Liver (tissue), 3 donors: ENCODE measurements at regions not wholly inside any gene's neighbourhood (a gene's known extent, or its start where the extent isn't known, plus 50 kb on each side); places are given as distances from the start of the nearest gene placed in this dataset.

Experiments
- JUND ChIP-seq, 2 donors: IDR thresholded peaks; 2 replicates each; pipeline ENCODE4 v1.6.1; 2016; ENCODE audit warnings: antibody characterized with exemption in 2 of 2
- RAD21 ChIP-seq, 2 donors: IDR thresholded peaks; 2 replicates each; pipeline ENCODE4 v1.6.1; 2016; ENCODE audit warnings: antibody characterized with exemption in 2 of 2, mild to moderate bottlenecking in 2 of 2
- SP1 ChIP-seq: IDR thresholded peaks from 2 replicates; pipeline ENCODE4 v1.6.1; 2018; ENCODE audit warnings: antibody characterized with exemption, mild to moderate bottlenecking
- TAF1 ChIP-seq: conservative IDR thresholded peaks from 2 replicates; pipeline ENCODE4 v1.6.1; 2016; ENCODE audit warnings: antibody characterized with exemption, mild to moderate bottlenecking
- YY1 ChIP-seq: IDR thresholded peaks from 2 replicates; pipeline ENCODE4 v1.6.1; 2016; ENCODE audit warnings: antibody characterized with exemption, mild to moderate bottlenecking
- TF ChIP-seq, protein P1 (sequence below): fragments of 150-350 bp; IDR thresholded peaks from 2 replicates; pipeline ENCODE4 v1.5.1; 2017; ENCODE audit warnings: improper control_type of control experiment, low read depth, low read length; ENCODE audit not compliant: missing input control
- TF ChIP-seq, protein P2 (sequence below): IDR thresholded peaks from 2 replicates; pipeline ENCODE4 v1.6.1; 2016; ENCODE audit warnings: antibody characterized with exemption
- TF ChIP-seq, protein P3 (sequence below): IDR thresholded peaks from 2 replicates; pipeline ENCODE4 v1.6.1; 2016; ENCODE audit warnings: antibody characterized with exemption
- donor health status: healthy.
- donor health status: healthy.

DNA sequence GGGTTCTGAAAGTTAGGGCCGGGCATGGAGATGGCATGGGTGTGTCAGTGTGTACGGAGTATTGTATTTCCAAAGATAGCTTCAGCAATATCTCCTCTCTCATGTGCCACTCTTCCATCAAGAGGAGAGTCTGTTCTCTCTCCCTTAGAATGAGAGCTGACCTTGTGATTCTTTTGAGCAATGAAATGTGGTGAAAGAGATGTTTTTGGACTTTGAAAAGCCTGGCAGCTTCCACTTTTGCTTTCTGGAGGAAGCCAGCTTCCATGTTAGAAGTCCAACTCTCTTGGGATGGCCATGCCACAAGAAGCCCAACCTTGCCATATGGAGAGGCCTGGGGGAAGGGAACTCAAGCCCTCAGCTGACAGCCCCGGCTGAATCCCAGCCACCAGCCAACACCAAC is 72.4 kb upstream of the GZMB start:
- TF ChIP-seq, protein P1, sequence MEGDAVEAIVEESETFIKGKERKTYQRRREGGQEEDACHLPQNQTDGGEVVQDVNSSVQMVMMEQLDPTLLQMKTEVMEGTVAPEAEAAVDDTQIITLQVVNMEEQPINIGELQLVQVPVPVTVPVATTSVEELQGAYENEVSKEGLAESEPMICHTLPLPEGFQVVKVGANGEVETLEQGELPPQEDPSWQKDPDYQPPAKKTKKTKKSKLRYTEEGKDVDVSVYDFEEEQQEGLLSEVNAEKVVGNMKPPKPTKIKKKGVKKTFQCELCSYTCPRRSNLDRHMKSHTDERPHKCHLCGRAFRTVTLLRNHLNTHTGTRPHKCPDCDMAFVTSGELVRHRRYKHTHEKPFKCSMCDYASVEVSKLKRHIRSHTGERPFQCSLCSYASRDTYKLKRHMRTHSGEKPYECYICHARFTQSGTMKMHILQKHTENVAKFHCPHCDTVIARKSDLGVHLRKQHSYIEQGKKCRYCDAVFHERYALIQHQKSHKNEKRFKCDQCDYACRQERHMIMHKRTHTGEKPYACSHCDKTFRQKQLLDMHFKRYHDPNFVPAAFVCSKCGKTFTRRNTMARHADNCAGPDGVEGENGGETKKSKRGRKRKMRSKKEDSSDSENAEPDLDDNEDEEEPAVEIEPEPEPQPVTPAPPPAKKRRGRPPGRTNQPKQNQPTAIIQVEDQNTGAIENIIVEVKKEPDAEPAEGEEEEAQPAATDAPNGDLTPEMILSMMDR: no peak
- no peak for TF ChIP-seq YY1
- TF ChIP-seq TAF1: no peak
- no peak for TF ChIP-seq RAD21 (IDR thresholded peaks at IDR 0.05)
- TF ChIP-seq, protein P2, sequence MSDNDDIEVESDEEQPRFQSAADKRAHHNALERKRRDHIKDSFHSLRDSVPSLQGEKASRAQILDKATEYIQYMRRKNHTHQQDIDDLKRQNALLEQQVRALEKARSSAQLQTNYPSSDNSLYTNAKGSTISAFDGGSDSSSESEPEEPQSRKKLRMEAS: no peak
- TF ChIP-seq, protein P3, sequence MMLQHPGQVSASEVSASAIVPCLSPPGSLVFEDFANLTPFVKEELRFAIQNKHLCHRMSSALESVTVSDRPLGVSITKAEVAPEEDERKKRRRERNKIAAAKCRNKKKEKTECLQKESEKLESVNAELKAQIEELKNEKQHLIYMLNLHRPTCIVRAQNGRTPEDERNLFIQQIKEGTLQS: no peak
- TF ChIP-seq SP1: no peak
- no peak for TF ChIP-seq JUND (IDR thresholded peaks at IDR 0.05)
